Epidermal melanocyte (primary cell): ENCODE measurements at regions not wholly inside any gene's neighbourhood (a gene's known extent, or its start where the extent isn't known, plus 50 kb on each side); places are given as distances from the start of the nearest gene placed in this dataset.
"Not testable (repeated sequence)": the region's sequence is repeated elsewhere in the genome, so short reads cannot be mapped to it uniquely, and the experiment has no call there.

Experiments used
- DNase-seq: peaks from one replicate; pipeline ENCODE4 v3.0.0; 2011; ENCODE audit warnings: low spot score; ENCODE audit not compliant: insufficient read length

DNA sequence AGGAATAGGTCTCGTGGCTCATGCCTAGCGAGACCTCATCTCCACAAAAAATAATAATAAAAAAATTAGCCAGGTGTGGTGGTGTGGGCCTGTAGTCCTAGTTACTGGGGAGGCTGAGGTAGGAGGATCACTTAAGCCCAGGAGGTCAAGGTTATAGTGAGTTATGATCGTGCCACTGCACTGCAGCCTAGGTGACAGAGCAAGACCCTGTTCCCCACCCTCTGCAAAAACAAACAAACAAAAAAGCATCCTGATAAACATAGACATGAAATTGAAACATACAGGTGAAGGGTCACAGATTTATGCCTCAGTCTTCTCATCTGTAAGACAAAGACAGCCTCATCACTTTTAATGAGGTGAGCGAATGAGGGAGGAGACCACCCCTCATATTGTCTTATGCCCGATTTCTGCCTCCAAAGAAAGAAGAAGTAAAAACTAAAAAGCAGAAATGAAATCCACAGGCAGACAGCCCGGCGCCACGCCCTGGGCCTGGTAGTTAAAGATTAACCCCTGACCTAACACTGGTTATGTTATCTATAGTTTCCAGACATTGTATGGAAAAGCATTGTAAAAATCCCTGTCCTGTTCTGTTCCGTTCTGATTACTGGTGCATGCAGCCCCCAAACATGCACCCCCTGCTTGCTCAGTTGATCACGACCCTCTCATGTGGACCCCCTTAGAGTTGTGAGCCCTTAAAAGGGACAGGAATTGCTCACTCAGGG is 138.5 kb downstream of the OR2B2 start:
- DNase-seq, result not testable (repeated sequence)

- peak; percentile 68 for DNase-seq
Measured at GRCh38 chr6:27772261-27773001, 139.8 kb downstream of the OR2B2 start.

DNA sequence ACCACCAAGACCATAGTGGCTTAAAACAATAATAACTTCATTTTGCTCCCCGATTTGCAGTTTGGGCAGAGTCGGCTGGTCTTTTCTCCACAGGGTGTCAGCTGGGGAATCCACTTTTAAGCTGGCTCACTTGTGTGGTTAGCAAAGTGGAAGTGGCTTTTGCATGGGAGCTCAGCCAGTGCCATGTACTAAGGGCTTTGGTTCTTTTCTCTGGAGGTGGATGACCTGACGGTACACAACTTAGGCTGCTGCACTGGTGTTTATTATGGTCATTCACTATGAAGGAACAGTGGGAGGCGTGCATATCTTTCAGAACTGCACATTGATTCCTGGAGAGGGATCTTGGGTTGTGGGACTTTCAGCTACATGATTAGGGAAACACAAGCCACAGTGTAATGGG is 141.0 kb downstream of the OR2B2 start:
- no peak for DNase-seq

DNA sequence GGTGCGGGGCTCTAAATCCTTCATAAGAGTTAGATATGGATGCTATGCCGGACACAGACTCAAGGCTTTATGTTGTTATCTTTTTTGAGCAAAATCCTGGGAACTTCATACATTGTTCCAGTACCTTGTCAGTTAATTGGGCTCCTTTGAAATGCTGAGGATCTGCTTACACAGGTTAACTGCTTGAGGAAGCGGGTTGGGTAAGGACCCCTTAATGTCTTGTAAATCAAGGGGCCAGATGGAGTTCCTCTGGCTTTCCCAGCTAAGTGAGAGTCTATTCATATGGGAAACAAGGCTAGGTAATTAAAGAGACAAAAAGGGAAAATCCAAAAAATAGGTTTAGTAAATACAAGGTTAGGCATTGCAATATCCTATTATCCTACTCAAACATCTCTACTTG is 141.5 kb downstream of the OR2B2 start:
- no peak for DNase-seq

DNA sequence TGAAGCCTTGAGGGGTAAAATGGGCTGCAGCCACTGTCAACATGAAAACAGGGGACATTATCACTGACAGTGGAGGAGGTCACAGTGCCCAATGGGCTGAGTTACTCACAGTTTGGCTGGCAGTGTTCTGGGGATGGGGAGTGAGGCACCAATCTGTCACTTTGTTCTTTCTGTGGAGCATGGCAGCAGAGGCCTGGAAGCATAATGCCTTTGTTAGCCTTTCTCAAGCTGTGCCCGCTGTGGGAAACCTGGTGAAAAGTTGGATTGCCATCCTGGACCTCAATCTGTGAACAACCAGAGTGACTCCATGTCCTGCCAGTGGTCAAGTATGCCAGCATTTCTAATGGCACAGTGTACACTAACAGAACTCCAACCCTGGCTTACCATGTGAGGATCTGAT is 143.6 kb downstream of the OR2B2 start:
- no peak for DNase-seq

- DNase-seq, result no peak
Measured at GRCh38 chr6:27767851-27768250, 144.3 kb downstream of the OR2B2 start.

DNA sequence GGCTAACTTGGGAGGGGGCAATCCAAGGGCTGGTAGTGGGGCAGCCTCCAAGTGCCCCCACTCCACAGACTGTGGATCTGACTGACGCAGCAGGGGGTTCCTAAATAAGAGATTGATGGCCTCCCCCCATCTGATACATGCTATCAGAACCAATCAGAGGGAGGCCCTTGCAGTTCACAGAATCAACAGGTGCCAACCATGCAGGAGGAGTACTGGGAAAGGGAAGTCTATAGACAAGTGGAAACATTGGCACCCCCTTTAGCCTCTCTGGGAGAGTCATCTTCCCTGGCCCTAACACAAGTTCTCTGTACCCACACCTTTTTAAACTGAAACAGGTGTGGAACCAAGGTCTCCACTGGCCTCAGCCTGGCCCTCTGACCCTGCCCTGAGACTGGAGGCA is 145.8 kb downstream of the OR2B2 start:
- DNase-seq, result no peak

DNA sequence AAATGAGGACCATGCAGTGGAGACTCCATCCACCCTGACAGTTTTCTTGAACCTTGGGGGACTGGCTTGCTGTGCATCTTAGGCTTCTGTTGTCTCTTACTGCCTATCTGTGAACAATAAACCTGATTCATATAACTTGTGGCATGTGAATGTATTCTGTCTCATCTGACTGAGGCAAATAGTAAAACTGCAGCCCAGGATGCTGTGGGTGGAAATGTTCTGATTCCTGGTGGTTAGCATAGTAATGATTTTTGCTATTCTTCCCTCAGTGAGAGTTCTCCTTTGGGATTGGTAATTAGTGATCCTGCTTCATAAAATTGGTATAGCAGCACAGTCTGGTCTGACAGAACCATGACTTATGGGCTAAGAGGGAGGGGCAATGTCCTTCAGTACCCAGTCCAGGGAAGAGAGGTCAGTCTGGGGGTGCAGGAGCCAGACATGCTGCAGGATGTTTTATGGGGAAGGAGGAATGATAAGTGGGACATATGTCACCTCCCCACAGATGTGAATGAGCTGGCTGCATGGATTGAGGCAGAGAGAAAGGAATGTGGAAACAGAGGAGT is 147.1 kb downstream of the OR2B2 start:
- no peak for DNase-seq

DNA sequence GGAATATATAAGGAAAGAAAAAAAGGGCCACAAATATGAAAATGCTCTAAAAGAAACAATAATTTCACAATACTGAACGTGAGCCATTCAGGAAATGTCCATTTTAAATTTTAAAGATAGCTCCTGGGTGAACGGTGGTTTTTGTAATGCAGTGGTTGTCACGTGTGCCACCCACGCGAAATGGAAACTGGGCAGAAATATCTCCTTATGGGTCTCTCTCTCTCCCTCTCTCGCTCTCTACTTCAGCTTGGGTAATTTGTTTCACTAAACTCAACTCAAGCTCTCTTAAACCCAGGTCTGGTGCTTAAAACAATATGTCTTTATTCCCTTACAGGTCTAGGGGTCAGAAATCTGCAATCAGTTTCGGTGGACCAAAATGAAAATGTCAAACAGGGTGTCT is 150.8 kb downstream of the OR2B2 start:
- DNase-seq, result no peak

GRCh38 chr6:27760464-27760863 is 151.7 kb downstream of the OR2B2 start:
- DNase-seq, result no peak

DNA sequence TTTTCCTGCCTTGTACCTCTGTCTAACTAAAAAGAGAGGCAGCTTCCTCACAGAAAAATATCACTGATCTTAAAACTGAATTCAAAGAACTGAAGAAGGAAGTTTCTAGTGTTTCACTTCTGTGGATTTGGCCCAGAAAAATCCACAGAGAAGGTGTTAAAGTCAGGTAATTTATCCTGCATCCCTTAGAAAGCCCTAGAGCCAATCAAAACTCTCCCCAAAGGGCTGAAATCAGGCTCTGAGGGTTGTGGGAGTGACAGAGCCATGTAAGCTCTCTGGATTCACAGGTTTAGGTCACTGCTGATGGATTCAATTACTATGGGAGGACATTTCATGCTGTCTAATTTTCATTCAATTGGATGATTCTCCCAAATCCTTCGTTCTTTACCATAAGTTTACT is 152.3 kb downstream of the OR2B2 start:
- DNase-seq, result no peak

GRCh38 chr6:27758491-27758890 is 153.7 kb downstream of the OR2B2 start:
- DNase-seq, result no peak

DNA sequence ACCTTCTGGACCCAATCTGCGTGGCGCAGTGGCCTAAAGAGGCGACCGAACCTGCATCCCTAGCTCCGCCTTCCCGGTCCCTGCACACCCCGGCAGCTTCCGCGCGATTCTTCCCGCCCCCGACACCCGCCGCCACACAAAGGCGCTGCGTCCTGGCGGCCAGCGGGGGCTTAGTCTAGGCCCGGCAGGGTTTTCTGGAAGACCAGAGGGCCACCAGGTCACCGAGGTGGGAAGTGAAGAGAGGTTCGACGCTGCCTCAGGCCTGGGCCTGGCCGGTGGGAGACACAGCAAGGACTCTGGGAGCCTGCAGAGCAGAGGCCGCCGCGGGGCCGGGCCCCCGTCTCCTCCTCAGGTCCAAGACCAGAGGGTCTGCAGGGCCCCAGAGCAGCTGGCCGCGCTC is 154.9 kb downstream of the OR2B2 start:
- DNase-seq, result no peak

GRCh38 chr6:27755768-27756167 is 156.4 kb downstream of the OR2B2 start:
- no peak for DNase-seq

GRCh38 chr6:27754408-27754782 is 157.8 kb downstream of the OR2B2 start:
- no peak for DNase-seq

DNA sequence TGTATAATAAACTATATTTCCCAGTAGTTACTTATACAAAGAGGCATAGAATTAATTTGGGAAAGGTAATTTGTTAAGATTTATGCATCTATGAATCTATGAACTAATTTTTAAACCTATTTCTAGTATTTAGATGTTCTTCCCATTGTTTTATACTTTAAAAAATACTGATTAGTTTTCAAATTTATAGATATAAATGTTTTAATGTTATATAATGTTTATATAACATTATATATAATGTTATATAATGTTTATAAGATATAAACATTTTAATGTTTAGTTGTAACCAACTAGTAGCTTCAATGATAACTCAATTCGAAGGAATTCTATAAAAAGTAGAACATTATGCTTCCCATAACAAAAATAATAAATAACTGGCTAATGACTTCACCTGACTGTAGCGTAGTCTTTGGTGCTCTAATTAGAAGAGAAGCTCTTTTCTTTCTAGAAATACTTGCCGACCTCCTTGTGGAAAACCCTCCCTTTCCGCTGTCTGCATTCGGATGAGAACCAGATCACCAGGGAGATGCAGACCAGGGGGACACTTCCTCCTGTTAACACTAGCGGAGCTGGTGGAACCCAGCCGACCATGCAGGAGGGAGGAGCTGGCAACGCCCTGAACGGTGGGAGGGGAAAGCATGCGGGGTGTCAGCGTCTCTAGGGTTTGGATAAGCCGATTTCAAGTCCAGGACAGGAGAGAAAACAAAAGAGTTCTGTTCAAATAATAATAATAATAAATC is 158.4 kb downstream of the OR2B2 start:
- peak; percentile 29 for DNase-seq

DNA sequence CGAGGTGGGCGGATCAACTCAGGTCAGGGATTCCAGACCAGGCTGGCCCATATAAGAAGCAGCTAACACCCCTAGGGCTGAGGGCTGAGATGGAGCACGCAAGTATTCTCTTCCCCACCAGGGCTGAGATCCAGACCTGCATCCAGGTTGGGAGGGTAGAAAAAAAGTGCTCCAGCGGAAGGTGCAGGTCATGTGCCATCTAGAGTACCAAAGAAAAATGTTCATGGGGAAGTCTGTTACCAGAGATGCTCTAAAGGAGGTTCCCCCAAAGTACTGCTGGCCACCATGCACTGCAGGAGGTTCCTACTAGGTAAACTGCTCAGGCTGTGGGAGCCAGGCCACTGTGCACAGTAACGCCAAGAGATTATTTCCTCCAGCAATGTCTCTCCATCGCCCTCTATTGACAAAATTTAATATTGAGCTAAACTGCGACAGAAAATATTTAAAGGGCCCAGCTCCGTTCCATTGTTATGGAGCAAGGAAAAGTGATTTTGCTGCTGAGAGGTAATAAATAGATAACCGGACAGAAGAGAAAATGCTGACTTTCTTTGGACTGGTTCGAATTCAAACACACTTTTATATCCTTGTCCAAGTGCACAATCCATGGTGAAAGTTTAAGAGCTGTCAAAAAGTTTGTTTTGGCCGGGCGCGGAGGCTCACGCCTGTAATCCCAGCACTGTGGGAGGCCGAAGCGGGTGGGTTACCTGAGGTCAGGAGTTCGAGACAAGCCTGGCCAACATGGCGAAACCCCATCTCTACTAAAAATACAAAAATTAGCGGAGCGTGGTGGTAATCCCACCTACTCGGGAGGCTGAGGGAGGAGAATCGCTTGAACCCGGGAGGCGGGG is 159.9 kb downstream of the OR2B2 start:
- DNase-seq, result no peak

DNA sequence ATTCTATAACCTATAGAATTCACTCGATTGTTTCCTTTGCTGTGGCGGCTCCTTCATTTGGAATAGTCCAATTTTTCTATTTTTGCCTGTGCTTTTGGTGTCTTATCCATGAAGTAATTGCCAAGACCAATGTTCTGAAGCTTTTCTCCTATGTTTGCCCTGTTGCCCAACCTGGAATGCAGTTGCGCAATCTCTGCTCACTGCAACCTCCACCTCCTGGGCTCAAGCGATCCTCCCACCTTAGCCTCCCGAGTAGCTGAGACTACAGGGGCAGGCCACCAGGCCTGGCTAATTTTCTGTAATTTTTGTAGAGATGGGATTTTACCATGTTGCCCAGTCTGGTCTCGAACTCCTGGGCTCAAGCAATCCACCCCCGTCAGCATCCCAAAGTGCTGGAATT is 163.5 kb downstream of the OR2B2 start:
- no peak for DNase-seq

GRCh38 chr6:27747637-27748036 is 164.6 kb downstream of the OR2B2 start:
- DNase-seq, result no peak

GRCh38 chr6:27746860-27747259 is 165.3 kb downstream of the OR2B2 start:
- DNase-seq, result not testable (repeated sequence)

DNA sequence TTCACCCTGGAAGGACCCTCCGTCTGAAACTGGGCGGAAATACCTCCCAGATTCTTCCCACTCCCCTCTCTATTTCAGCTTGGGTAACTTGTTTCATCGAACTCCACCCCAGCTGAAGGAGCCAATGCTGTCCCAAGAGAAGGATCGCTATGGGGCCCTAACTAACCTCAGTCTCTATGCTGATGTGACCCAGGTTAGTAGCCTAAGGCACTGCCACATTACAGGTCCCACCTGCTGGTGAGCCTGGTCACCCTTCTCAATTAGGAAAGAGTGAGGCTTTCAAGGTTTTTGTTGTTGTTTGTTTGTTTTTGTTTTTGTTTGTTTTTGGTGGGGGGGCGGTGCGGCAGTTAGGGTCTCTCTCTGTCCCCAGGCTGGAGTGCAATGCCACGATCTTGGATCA is 168.4 kb downstream of the OR2B2 start:
- DNase-seq, result no peak
